Mucosa of descending colon (tissue), 3 donors: ENCODE measurements at regions not wholly inside any gene's neighbourhood (a gene's known extent, or its start where the extent isn't known, plus 50 kb on each side); places are given as distances from the start of the nearest gene placed in this dataset.

ENCODE experiments used
- ATAC-seq: fragments of 200-7000 bp; cut with Tn5 transposase; one replicate; pipeline ENCODE4 v1.9.1; 2020; ENCODE audit warnings: mild to moderate bottlenecking, moderate library complexity
- DNase-seq, 3 donors: peaks; one replicate each; pipeline ENCODE4 v3.0.0-alpha.2; 2020
- H3K36me3 ChIP-seq: fragments of 200-600 bp; one replicate; pipeline ENCODE4 v1.8.0; 2021; ENCODE audit warnings: low read depth, mild to moderate bottlenecking
- H3K4me1 ChIP-seq: fragments of 200-600 bp; one replicate; pipeline ENCODE4 v1.8.0; 2021; ENCODE audit warnings: low read depth, mild to moderate bottlenecking
- H3K4me3 ChIP-seq: fragments of 200-600 bp; one replicate; pipeline ENCODE4 v1.8.0; 2021; ENCODE audit warnings: mild to moderate bottlenecking
- H3K9me3 ChIP-seq: fragments of 200-600 bp; one replicate; pipeline ENCODE4 v1.8.0; 2021; ENCODE audit warnings: mild to moderate bottlenecking
- CTCF ChIP-seq: fragments of 200-600 bp; IDR thresholded peaks from one replicate; pipeline ENCODE4 v1.8.0; 2022; ENCODE audit warnings: antibody characterized with exemption, mild to moderate bottlenecking
- intact Hi-C, 2 donors: fragments of 100-400 bp; cut with DNase I in 1 of 2; cut with micrococcal nuclease in 1 of 2; formaldehyde crosslinking; loops; one replicate each; pipeline versions ENCODE4 v1.11.0 to v1.11.1; 2022; cut with DNase I, micrococcal nuclease
- donor health status: DM: no; HTN: no; CAD: no; lungs with moderate emphysema.
- donor health status: DM: no; HTN: no; CAD: no.
- donor health status: DM: no; HTN: yes; CAD: no.

DNA sequence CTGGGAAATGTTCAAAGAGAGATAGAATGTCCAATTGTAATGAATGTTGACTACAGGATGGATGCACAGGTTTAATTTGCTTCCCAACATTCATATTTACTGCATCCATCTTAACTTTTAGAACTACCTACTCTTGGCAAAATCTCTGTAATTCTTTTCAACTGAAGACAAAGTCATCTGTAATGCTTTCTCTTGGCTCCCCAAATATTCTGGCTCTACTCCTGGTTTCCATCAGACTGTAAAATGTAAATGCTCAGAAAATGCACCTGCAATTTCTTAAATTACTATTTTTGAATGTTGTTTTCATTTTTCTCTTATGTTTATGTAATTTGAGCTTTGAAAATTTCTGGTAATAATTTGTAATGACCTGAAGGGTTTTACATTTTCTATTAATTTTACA lies 480.8 kb upstream of the IMPG1 start:
- intact Hi-C loops, result no loop called here
- Histone ChIP-seq H3K9me3 (no peaks in the 10 kb centered on the region), H3K36me3 (no peaks in the 10 kb centered on the region), H3K4me1 (no peaks in the 10 kb centered on the region), H3K4me3 (no peak overlapping the region)
- TF ChIP-seq CTCF, result no peak
- no peak for ATAC-seq
- no peak for DNase-seq

DNA sequence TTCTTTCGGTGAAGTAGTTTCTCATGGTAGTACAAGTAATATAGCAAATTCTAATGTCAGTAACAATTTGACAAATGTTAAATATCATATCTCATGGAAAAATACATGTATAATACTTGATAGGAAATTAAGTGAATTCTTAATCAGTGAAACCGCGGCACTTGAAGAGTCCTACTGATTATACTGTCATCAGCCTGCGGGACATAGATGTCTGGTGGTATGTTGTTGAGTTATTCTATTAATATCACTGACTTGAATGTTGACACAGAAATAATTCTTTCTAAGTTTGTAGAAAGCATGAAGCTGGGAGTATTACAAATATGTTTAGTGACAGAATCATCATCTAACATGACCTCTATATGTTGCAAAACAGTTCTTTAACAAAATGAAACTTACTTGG lies 479.8 kb upstream of the IMPG1 start:
- ATAC-seq (no peak), DNase-seq (no peak)
- Histone ChIP-seq H3K36me3 (no peaks in the 10 kb centered on the region), H3K9me3 (no peaks in the 10 kb centered on the region), H3K4me3 (no peak overlapping the region), H3K4me1 (no peaks in the 10 kb centered on the region)
- intact Hi-C loops, result no loop called here
- no peak for TF ChIP-seq CTCF

GRCh38 chr6:76533661-76534060 lies 461.2 kb upstream of the IMPG1 start:
- H3K9me3 ChIP-seq, result no peaks in the 10 kb centered on the region
- DNase-seq (no peak), ATAC-seq (no peak)
- intact Hi-C loops, result no loop called here
- TF ChIP-seq CTCF, result no peak
- H3K4me3 ChIP-seq, result no peak overlapping the region
- H3K4me1 ChIP-seq, result no peaks in the 10 kb centered on the region
- H3K36me3 ChIP-seq, result no peaks in the 10 kb centered on the region

DNA sequence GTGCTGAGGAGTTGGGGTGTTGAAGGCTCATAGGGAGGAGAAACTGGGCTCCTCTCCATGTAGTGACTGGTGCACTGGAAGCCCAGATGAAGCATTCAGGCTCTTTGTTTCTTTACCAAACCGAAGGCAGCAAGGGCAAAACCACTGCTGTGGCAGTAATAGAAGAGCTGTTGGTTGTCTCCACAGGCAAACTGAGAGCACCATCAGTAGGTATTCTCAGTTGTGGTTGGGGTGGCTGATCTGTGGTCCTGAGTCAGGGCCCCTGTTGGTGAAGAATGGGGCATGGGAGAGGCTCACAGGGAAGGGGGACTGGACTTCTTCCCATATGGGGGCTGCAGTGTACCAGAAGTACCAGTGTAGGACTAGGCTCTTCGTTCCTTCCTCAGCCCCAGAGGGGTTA lies 460.2 kb upstream of the IMPG1 start:
- no peak for TF ChIP-seq CTCF
- Histone ChIP-seq H3K36me3 (no peaks in the 10 kb centered on the region), H3K4me3 (no peak overlapping the region), H3K4me1 (no peaks in the 10 kb centered on the region), H3K9me3 (no peaks in the 10 kb centered on the region)
- intact Hi-C loops, result no loop called here
- ATAC-seq, result no peak
- no peak for DNase-seq

GRCh38 chr6:76518443-76518842 lies 446.0 kb upstream of the IMPG1 start:
- ATAC-seq (no peak), DNase-seq (no peak)
- Histone ChIP-seq H3K4me3 (no peak overlapping the region), H3K4me1 (no peaks in the 10 kb centered on the region), H3K9me3 (no peaks in the 10 kb centered on the region), H3K36me3 (no peaks in the 10 kb centered on the region)
- intact Hi-C loops, result no loop called here
- no peak for TF ChIP-seq CTCF

GRCh38 chr6:76516924-76517323 lies 444.5 kb upstream of the IMPG1 start:
- ATAC-seq, result no peak
- no peaks in the 10 kb centered on the region for H3K36me3 ChIP-seq

More at GRCh38 chr6:76516924-76517323, 444.5 kb upstream of the IMPG1 start:
- H3K9me3 ChIP-seq, result no peaks in the 10 kb centered on the region
- intact Hi-C loops, result no loop called here
- no peak for DNase-seq
- TF ChIP-seq CTCF, result no peak
- no peaks in the 10 kb centered on the region for H3K4me1 ChIP-seq
- H3K4me3 ChIP-seq, result no peak overlapping the region
